Mesenteric fat pad (tissue), 1 donor: ENCODE measurements at regions not wholly inside any gene's neighbourhood (a gene's known extent, or its start where the extent isn't known, plus 50 kb on each side); places are given as distances from the start of the nearest gene placed in this dataset.
"Not testable (repeated sequence)": the region's sequence is repeated elsewhere in the genome, so short reads cannot be mapped to it uniquely, and the experiment has no call there.

Experiments used
- DNase-seq: peaks from one replicate; pipeline ENCODE4 v3.0.0-alpha.2; 2020; ENCODE audit warnings: low spot score
- microRNA-seq: library from miRNA; unstranded; fragments of <30 nt; microRNA quantifications from one replicate; pipeline ENCODE4 v1.2.0, GENCODE V29; 2020; ENCODE audit warnings: borderline number of aligned reads
- donor health status: DM: yes; HTN: yes; CAD: no.

DNA sequence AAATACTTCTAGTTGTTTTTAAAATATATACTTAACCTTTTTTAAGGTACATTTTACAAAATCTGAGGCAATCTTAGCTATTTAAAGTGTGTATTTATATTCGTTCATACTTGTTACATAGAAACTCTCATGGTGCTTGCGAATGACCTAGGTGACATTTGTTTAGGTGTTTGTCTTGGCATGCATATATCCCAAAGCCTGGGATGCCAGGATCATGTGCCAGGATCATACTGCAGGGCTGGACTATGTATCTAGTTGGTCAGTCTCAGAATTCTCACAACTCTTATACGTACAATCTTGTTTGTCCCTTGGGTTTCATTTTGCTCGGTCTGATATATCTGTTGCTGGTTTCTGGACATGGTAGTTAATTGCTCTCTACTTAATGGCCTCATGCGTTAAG lies 109.9 kb upstream of the WIPF3 start:
- DNase-seq: not testable (repeated sequence)

DNA sequence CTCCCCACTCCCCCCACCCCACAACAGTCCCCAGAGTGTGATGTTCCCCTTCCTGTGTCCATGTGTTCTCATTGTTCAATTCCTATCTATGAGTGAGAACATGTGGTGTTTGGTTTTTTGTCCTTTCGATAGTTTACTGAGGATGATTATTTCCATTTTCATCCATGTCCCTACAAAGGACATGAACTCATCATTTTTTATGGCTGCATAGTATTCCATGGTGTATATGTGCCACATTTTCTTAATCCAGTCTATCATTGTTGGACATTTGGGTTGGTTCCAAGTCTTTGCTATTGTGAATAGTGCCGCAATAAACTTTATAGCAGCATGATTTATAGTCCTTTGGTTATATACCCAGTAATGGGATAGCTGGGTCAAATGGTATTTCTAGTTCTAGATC lies 106.6 kb upstream of the WIPF3 start:
- DNase-seq: not testable (repeated sequence)

DNA sequence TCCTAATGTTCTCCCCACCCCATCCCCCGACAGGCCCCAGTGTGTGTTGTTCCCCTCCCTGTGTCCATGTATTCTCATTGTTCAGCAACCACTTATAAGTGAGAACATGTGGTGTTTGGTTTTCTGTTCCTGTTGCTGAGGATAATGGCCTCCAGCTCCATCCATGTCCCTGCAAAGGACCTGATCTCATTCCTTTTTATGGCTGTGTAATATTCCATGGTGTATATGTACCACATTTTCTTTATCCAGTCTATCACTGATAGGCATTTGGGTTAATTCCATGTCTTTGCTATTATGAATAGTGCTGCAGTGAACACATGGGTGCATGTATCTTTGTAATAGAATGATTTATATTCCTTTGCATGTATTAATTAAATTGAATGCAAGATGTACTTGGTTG lies 104.8 kb upstream of the WIPF3 start:
- DNase-seq: not testable (repeated sequence)

DNA sequence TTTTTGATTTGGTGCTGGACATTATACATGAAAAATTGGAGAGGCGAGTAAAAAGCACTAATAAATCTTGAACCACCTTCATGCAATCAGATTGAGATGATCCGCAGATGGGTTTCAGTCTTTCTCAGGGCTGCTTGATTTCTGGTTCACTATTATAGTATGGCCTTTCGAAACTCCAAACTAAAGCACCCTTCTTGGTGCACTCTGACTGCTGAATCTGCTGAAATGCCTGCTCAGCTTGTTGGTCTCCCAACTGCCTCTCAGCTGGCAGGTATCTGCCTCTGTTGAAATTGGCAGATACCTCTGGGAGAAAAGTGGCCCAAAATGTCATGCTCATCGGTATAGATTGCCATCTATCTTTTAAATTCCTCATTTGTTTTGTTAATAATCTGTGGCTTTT lies 102.5 kb upstream of the WIPF3 start:
- DNase-seq: not testable (repeated sequence)

DNA sequence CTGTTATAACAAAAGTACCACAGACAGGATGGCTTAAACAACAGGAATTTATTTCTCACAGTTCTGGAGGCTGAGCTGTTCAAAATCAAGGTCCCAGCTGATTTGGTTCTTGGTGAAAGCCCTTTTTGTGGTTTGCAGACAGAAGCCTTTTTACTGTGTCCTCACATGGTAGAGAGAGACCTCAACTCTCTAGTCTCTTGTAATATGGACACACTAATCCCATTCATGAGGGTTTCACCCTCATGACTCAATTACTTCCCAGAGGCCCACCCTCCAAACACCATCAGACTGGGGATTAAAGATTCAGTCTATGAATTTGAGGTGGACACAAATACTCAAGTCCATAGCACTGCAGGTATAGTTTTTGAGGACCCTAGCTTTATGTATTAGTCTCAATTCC lies 97.3 kb upstream of the WIPF3 start:
- DNase-seq: not testable (repeated sequence)

DNA sequence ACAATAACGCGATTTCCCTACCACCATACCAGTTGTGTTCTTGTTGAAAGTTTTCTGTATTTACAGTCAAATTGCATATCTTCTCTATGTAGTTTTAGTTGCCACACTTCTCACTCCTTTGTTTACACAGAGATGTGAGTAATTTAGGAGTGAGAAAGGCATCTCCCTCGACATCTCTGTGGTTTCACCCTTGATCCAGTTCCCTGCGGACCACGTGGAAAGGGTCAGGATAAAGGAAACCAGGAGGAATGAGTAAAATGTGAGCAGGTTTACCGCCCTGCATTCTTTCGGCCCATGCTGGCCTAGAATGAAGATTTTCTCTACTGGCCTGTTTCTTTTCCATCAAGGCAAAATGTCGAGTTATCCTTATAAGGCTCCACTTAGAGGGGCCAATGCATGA lies 83.2 kb upstream of the WIPF3 start:
- DNase-seq: not testable (repeated sequence)

DNA sequence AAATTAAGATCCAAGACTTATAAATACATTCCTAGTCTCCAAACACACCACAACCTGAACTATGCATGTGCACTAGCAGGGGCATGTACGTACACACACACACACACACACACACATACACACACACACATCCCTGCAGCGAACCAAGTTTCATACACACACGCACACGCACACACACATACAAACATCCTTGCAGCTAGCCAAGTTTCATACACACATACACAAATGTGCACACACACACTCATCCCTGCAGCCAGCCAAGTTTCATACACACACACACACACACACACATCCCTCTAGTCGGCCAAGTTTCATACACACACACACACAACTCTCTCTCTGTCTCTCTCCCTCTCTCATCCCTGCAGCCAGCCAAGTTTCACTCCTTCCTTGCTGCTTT lies 82.7 kb upstream of the WIPF3 start:
- DNase-seq: no peak

DNA sequence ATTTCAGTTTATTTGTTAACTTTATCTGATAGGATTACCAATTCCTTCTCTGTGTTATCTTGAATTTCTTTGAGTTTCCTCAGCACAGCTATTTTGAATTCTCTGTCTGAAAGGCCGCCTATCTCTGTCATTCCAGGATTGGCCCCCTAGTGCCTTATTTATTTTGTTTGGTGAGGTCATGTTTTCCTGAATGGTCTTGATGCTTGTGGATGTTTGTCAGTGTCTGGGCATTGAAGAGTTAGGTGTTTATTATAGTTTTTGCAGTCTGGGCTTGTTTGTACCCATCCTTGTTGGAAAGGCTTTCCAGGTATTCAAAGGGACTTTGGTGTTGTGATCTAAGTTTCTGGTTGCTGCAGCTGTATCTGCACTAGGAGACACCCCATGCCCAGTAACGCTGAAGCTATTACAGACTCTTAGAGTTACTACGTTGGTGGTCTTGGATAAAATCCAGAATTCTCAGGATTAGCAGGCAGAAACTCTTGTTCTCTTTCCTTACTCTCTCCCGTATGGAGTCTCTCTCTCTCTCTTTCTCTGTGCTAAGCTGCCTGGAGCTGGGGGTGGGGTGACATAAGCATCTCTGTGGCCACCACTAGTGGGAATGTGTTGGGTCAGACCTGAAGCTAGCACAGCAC lies 76.7 kb upstream of the WIPF3 start:
- DNase-seq: not testable (repeated sequence)

DNA sequence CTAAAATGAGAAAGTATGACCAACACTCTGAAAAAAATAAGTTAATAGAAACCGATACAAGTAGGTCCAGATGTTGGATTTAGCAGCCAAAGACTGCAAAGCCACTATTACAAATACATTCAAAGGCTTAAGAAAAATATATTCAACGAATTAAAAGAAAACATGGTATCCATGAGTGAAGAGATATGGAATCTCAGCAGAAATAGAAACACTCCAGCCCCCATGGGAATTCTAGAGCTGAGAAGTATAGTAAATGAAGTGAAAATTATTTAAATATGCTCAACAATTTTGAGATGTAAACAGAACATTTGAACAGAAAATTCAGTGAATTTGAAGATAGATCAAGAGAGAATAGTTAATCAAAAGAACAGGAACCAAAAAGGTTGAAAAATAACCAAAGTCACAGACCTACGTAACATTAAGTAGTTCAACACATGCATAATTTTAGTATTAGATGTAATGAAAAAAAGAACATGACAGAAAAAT lies 72.0 kb upstream of the WIPF3 start:
- no peak for DNase-seq

DNA sequence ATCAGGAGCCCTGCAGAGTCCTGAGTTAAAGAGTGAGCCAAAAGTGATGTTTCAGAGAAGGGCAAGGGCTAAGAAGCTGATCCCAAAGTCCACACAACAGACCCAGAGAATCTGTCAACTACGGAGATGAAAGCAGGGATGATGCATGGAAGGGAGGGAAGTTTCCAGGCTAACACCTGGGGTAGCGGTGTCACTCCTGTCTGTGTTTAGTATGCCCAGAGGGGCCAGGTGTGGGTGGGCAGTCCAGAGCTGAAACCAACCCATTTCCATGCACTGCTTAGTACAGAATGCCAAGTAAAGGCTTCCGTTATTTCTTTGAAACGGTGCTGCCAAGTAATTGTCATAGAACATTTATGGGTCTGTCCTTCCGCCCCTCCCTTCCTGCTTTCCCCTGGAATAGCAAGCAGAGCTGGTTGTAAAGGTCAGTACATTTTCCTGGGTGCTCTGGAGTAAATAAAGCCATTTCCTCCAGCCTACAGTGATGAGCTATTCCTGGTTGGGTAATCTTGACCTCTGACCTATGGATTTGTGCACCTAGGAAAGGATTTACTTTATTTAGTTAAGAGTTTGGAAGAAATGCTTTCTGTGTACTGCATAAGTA lies 58.6 kb upstream of the WIPF3 start:
- not testable (repeated sequence) for DNase-seq

DNA sequence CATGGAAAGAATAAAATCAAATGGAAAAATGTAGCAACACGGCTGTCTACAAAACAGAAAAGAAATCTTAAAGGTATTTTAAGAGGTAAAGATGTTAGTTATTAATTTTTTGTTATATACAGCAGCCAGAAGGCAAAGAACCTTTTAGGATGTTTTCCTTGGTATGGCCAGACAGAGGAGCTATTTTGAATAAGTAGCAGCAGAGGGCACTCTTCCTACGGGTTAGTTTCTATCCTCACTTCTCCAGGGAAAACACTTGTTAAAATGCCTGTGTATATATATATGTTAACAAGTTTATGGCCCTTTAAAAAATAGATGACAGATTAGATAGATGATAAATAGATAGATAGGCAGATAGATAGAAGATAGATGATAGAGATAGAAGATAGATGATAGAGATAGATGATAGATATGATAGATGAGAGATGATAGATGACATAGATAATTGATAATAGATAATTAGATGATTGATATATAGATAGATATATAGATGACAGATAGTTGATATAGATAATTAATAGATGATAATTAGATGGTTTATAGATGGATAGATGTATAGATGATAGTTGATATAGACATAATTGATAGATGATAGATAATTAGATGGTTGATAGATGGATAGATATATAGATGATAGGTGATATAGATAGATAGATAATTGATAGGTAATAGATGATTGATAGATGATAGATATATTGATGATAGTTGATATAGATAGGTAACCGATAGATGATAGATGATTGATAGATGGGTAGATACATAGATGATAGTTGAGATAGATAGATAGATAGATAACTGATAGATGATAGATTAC lies 57.8 kb upstream of the WIPF3 start:
- DNase-seq: no peak

DNA sequence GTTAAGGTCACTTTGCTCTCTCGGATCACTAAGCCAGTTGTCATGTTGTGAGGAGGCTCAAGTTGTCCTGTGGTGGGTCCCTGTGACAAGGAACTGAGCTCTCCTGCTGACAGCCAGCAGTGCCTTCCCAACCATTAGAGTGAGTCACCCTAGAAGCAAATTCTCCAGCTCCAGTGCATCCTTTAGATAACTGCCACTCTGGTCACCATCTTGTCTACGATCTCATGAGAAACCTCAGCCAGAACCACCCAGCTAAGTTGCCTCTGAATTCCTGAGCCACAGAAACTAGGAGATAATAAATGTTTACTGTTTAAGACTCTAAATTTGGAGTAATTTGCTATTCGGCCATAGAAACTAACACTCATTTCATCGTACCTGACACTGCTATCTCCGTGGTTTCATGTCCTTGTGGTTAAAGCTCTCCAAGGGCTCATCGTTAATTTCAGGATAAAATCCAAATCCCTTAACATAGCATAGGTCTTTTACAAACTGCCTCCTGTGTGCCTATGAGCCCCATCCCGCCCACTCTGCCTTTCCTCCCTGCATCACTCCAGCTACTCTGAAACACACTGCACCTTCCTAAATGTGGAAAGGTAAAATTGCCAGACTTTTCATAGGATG lies 56.5 kb upstream of the WIPF3 start:
- no peak for DNase-seq

DNA sequence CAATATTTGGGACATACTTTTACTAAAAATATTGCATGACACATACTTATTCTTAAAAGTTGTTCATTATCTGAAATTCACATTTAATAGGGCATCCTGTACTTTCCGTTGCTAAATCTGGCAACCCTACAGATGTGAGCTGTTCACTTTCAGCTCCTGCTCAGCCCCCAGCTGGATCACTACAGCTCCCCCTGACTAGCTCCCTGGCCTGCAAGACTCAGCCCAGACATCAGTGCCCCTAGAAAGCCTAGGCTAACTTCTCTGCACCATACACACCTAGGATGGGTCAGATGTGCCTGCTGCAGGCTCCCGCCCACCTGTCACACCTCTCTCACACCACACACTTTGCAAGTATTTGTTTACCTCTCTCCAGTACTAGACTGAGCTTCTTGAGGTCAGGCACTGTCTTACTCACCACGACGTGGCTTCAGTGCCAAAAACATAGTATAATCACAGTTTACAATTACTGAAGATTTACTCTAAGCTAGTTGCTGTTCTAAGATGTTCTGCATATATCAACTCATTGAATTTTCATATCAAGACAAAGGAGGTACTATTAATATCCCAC lies 55.9 kb upstream of the WIPF3 start:
- not testable (repeated sequence) for DNase-seq

DNA sequence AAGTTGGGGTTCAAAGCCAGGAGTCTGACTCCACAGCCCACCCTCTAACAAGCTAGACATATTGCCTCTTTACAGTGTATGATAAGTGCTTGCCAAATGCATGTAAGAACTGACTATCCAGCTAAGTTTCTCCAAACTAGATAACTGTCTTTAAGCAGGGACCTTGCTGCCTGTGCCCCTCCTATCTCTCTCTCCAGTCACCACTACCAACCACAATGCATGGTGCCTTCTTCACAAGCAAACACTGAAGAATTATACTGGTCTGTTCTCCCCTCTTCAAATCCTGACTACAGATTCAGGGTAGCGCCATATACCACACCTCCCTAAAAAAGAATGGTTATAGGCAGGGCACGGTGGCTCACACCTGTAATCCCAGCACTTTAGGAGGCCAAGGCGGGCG lies 55.3 kb upstream of the WIPF3 start:
- DNase-seq: not testable (repeated sequence)

DNA sequence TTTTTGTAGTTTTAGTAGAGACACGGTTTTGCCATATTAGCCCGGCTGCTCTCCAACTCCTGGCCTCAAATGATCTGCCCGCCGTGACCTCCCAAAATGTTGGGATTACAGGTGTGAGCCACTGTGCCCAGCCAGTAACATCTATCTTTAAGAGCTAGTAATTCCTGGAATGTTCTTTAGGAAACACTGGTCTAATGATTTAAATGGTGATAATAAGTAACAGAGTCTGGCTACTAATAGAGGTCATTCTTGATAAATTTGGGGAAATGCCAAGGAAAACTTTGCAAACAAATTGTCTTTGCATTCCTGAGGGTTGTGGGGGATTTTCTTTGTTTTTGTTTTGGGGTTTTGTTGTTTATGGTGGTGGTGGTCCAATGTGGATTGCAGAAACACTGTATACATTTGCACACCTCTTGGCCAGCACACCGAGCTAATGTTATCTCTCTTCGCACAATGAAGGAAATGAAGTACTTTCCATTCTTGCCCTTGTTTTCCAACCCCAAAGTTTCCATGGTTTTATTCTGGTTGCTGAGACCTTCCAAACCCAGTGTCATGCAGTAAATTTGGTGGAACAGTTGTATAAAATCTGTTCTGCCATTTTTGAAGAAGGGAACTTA lies 51.3 kb upstream of the WIPF3 start:
- DNase-seq: no peak

Small RNA genes in the stretch of these regions (microRNA-seq; reads per million reads assigned to microRNA genes)
- gene MIR550A3: 5.8 reads per million
